Sciatic nerve (tissue), 2 donors: ENCODE measurements at regions not wholly inside any gene's neighbourhood (a gene's known extent, or its start where the extent isn't known, plus 50 kb on each side); places are given as distances from the start of the nearest gene placed in this dataset.
A peak's percentile ranks its signal among the peaks of the same experiment; 100 is the strongest.

Experiments used
- ATAC-seq: fragments of 200-7000 bp; cut with Tn5 transposase; one replicate; pipeline ENCODE4 v1.9.1; 2020; ENCODE audit warnings: mild to moderate bottlenecking, moderate library complexity
- DNase-seq: peaks from one replicate; pipeline ENCODE4 v3.0.0-alpha.2; 2020; ENCODE audit warnings: low spot score
- intact Hi-C: fragments of 100-400 bp; cut with DNase I; formaldehyde crosslinking; loops from one replicate; pipeline ENCODE4 v1.14.2; 2022
- donor health status: DM: no; HTN: no; CAD: no.
- donor health status: DM: no; HTN: no; CAD: no.

GRCh38 chr2:144950899-144951560 lies 431.1 kb upstream of the ZEB2 start:
- ATAC-seq = peak; percentile 76
- intact Hi-C loops = no loop called here
- DNase-seq = no peak

DNA sequence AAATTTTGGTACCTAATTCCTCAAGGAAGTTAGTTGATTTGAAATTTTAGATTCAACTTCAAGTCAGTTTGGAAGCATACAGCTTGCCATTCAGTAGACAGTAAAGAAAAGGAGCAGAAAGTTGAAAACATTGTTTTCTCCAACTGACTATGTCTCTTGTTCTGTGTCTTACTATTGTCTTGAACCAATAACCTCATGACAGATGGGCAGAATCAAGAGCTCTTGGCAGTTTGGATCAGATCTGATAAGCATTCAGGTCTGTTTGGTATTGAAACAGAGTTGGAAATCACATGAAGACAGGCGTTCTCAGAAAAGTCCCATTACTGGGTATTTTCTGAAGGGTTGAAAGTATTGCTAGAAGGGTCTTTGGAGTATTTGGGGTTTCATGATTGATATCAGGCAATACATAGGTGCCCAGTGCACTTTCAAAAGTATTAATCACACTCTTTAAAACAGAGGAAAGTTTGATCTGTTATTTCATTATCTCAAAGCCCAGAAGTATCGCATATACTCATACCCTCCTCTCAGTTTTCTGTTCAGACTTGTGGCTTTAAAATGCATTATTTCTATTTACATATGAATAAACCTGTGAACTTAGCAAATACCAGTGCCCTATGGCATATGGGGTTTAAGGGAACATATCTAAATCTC lies 428.4 kb upstream of the ZEB2 start:
- no peak for DNase-seq
- no peak for ATAC-seq
- intact Hi-C loops = no loop called here

DNA sequence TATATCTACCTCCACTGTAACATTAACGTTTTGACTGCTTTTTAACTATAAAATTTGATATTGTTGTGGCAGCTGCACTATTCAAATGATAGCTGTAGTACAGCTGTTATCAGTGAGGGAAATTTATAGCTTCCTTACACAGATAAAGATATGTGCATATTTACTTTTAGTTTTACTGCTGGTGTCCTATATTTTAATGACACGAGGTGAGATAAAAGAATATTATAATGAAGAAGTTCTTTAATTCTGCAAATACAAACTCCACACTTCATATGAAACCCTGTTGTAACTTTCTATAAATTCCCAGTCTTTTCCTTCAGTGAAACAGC lies 427.8 kb upstream of the ZEB2 start:
- ATAC-seq (no peak), DNase-seq (no peak)
- intact Hi-C loops = no loop called here

- no peak for ATAC-seq
- no peak for DNase-seq
- intact Hi-C loops = no loop called here
Measured at GRCh38 chr2:144946263-144946662, 426.3 kb upstream of the ZEB2 start.

GRCh38 chr2:144944546-144945220 lies 424.8 kb upstream of the ZEB2 start:
- DNase-seq = no peak
- ATAC-seq = no peak
- intact Hi-C loops = no loop called here

DNA sequence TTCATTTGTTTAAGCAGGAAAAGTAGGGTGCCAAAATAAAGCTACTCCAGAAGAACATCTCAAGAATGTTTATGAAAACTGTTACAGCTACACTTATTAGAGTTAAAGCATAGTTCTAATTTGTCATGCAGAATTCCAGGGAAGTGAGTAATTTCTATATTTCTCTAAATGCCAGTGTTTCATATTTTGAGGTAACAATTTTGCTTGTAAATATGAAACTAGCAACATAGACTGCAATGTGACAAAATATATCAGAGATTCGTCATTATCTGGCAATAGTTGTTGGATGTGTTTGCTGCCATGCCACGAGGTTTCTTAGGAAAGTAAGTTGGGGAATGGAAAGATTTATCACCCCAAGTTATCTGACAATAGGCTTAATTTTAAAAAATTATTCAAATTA lies 424.1 kb upstream of the ZEB2 start:
- no peak for ATAC-seq
- no peak for DNase-seq

GRCh38 chr2:144943293-144943941 lies 423.5 kb upstream of the ZEB2 start:
- ATAC-seq (no peak), DNase-seq (no peak)
- intact Hi-C loops = no loop called here

More for the DNA sequence above, 424.1 kb upstream of the ZEB2 start:
- intact Hi-C loops = no loop called here

DNA sequence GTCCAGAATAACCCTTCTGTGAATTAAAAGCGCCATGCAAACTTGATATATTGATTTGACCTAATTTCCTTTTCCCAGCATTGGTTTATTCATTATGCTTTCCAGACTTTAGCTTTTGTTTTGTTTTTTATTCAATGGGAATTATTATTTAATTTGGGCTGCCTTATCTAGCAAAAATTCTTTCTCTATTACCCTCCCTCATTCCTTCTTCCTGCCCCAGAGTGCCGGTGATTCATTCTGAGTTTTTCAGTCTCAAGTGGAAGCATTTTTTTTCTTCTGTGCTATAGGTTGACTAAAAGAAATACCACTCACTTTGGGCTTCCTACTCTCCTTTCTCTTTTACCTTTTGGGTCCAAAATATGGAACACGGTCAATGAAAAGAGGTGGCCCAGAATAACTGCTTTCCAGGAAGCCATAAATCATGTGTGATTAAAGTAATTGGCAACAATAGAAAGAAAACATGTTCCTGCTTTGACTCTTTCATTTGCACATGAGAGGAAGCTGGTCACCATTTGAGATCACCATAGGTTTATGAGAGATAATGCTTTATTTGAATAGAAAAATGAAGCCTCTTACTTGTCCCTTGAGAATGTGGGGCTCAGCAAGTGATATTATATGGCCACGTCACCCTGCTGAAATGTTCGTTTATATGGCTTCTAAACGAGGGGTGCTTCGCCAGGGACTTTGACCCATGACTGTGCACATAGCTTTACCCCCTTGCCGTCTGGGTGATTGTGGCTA lies 422.8 kb upstream of the ZEB2 start:
- intact Hi-C loops = no loop called here
- ATAC-seq (no peak), DNase-seq (no peak)

DNA sequence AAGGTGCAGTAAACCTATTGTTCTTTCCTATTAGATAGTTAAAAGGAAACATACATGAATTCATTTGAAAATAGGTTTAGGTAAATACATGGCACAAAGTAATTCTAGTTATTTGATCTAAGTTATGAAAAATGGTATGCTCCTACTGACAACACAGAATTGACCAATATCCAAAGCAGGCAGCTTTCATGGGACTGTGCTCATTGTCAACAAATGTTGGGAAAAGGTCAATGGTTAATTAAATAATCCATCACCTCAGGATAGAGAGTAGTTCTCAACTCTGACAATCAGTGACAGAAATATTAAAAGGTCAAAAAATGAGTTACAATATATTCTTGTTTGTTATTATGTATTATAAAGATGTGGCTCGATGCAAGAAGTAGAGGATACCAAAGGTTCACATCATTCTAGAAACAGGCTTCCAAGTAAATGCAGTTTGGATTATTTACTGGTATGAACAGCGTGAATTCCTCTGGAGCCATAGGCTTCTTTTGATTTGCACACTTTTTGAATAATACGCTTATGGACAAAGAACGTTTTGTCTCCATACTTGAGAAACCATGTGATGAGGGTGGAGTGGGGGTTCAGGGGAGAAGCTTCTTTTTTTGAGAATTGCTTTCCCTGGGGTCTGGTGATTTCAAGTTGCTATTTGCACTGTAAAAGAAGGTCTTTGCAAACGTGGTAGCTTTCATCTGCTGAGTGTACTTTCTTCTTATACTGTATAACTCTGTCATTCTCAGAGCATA lies 422.0 kb upstream of the ZEB2 start:
- intact Hi-C loops = no loop called here
- no peak for ATAC-seq
- DNase-seq = no peak

DNA sequence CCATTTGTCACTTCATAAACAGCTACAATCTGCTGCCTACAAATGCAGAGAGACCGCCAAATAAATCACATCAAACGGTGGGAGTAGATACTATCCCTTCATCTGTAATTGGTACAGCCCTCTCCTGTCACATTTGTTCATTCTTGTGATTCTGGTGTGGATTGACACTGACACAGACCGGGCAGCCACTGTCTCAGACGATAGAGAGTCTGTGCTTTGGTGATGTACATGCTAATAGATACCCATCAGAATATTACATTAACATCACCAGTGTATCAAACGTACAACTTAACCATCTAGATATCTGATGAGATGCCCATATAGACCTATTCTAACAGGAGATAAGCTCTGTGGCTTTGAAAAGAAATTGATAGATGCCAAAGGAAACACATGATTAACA lies 419.7 kb upstream of the ZEB2 start:
- intact Hi-C loops = no loop called here
- ATAC-seq (no peak), DNase-seq (no peak)

- peak; percentile 89 for ATAC-seq
- no peak for DNase-seq
- intact Hi-C loops = no loop called here
Measured at GRCh38 chr2:144937910-144938709, 418.2 kb upstream of the ZEB2 start.

DNA sequence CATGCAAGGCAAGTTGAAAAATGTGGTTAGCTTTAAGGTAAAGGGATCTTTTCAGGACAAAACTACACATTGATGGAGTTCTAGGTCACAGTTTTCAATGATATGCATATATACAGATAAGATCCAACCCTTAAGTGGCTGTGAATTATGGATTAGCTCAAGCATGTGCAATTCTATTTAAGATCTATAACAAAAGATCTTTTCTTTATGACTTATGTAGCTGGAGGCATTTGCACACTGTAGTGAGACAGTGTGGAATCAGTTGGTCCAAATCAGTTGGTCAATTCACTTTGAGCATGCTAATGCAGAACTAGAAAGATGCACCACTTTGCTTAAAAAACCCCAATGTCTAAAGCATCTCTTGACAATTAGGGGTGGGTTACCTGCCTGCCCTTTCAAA lies 417.1 kb upstream of the ZEB2 start:
- DNase-seq = no peak
- no peak for ATAC-seq
- intact Hi-C loops = no loop called here

- ATAC-seq (no peak), DNase-seq (no peak)
- intact Hi-C loops = no loop called here
Measured at GRCh38 chr2:144936442-144936841, 416.5 kb upstream of the ZEB2 start.

DNA sequence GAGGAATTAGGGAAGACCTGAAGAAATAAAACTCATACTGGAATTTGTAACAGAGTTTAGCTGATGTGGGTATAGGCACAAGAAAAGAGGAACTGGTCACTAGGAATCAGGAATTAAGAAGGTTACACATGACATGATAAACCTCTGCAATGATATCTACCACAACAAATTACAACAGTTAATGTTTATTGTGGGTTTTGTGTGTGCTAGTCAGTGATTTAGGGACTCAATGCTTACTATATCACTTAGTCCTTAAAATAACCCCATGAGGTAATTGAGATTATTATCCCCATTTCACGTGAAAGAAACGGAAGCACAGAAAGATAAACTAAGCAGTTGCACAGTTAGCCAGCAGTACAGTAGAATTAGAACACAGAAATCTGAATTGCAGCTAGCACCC lies 415.8 kb upstream of the ZEB2 start:
- intact Hi-C loops = no loop called here
- DNase-seq (no peak), ATAC-seq (no peak)

- DNase-seq = no peak
- ATAC-seq = no peak
- intact Hi-C loops = no loop called here
Measured at GRCh38 chr2:144935191-144935590, 415.3 kb upstream of the ZEB2 start.

DNA sequence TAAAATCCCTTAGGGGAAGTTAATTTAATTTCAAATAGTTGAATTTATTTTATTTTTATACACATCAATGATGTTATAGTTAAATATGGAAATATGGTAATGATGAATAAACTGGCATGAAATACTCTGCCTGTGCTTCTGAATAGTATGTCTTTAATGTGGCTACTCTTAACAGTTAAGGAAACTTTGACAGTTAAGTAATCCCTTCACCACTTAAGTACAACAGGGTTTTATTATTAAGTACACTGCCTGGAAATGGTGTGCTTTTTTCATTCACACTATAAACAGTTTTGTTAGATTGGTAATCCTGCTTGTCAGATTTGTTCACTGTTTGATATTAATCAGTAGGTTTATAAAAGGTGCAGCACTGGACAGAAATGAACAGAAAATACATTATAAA lies 412.0 kb upstream of the ZEB2 start:
- intact Hi-C loops = no loop called here
- no peak for DNase-seq
- no peak for ATAC-seq

GRCh38 chr2:144931480-144931879 lies 411.6 kb upstream of the ZEB2 start:
- intact Hi-C loops = no loop called here
- DNase-seq = no peak
- ATAC-seq = no peak

DNA sequence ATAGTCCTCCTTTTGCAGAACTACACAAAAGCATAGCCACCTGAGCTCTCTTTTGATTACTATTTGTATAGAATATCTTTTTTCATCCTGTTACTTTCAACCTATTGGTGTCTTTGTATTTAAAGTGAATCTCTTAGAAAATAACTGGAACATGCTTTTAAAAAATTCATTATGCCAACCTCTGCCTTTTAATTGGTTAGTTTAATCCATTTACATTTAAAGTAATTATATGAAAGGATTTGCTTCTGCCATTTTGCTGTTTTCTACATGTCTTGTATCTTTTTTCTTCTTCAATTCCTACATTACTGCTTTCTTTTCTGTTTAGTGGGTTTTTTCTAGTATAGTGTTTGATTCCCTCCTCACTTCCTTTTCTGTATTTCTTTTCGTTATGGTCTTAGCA lies 407.5 kb upstream of the ZEB2 start:
- intact Hi-C loops = no loop called here
- ATAC-seq = no peak
- no peak for DNase-seq
